SK-N-SH treated with all-trans-retinoic acid at 6 μM for 48 hours (cell line): ENCODE measurements at regions not wholly inside any gene's neighbourhood (a gene's known extent, or its start where the extent isn't known, plus 50 kb on each side); places are given as distances from the start of the nearest gene placed in this dataset.

Source experiments
- ATAC-seq: fragments of 200-7000 bp; cut with Tn5 transposase; 3 replicates; pipeline ENCODE4 v1.9.1; 2020; ENCODE audit warnings: mild to moderate bottlenecking, moderate library complexity
- ARNTL ChIP-seq: fragments of 450-650 bp; formaldehyde crosslinking; IDR thresholded peaks from 2 replicates; pipeline ENCODE4 v1.5.0; 2020; ENCODE audit warnings: low read depth, mild to moderate bottlenecking, moderate library complexity, borderline replicate concordance
- BACH2 ChIP-seq: fragments of 250-450 bp; sonication (Bioruptor Pico); IDR thresholded peaks from 2 replicates; pipeline ENCODE4 v1.9.0; 2021; ENCODE audit warnings: mild to moderate bottlenecking, borderline replicate concordance
- CREB5 ChIP-seq: fragments of 250-450 bp; sonication (Bioruptor Pico); IDR thresholded peaks from 2 replicates; pipeline ENCODE4 v1.5.1; 2020; ENCODE audit warnings: low read depth, mild to moderate bottlenecking, moderate library complexity
- CSDC2 ChIP-seq: fragments of 250-450 bp; sonication (Bioruptor Pico); IDR thresholded peaks from 2 replicates; pipeline ENCODE4 v1.5.0; 2020; ENCODE audit warnings: mild to moderate bottlenecking, moderate library complexity
- ESRRG ChIP-seq: fragments of 250-450 bp; sonication (Bioruptor Pico); IDR thresholded peaks from 2 replicates; pipeline ENCODE4 v1.6.1; 2021; ENCODE audit warnings: mild to moderate bottlenecking
- GLIS3 ChIP-seq: fragments of 250-450 bp; sonication (Bioruptor Pico); IDR thresholded peaks from 2 replicates; pipeline ENCODE4 v1.5.0; 2020; ENCODE audit warnings: mild to moderate bottlenecking, moderate library complexity
- ISL1 ChIP-seq: fragments of 250-450 bp; sonication (Bioruptor Pico); IDR thresholded peaks from 2 replicates; pipeline ENCODE4 v2.1.2; 2022; ENCODE audit warnings: mild to moderate bottlenecking, moderate library complexity
- OSR1 ChIP-seq: fragments of 250-450 bp; sonication (Bioruptor Pico); IDR thresholded peaks from 2 replicates; pipeline ENCODE4 v1.8.0; 2022; ENCODE audit warnings: moderate library complexity, mild to moderate bottlenecking, inconsistent platforms
- PATZ1 ChIP-seq: fragments of 250-450 bp; sonication (Bioruptor Pico); IDR thresholded peaks from 2 replicates; pipeline ENCODE4 v1.8.0; 2020; ENCODE audit warnings: mild to moderate bottlenecking, moderate library complexity, borderline replicate concordance
- POU6F1 ChIP-seq: fragments of 250-450 bp; sonication (Bioruptor Pico); IDR thresholded peaks from 2 replicates; pipeline ENCODE4 v1.8.0; 2021; ENCODE audit warnings: low read depth, mild to moderate bottlenecking, moderate library complexity, borderline replicate concordance
- PPARA ChIP-seq: fragments of 250-450 bp; sonication (Bioruptor Pico); IDR thresholded peaks from 2 replicates; pipeline ENCODE4 v1.5.0; 2020; ENCODE audit warnings: mild to moderate bottlenecking, borderline replicate concordance
- RARB ChIP-seq: fragments of 250-450 bp; sonication (Bioruptor Pico); IDR thresholded peaks from 2 replicates; pipeline ENCODE4 v1.8.0; 2021; ENCODE audit warnings: mild to moderate bottlenecking, moderate library complexity
- SNAI2 ChIP-seq: fragments of 250-450 bp; sonication (Bioruptor Pico); IDR thresholded peaks from 2 replicates; pipeline ENCODE4 v1.5.0; 2020; ENCODE audit warnings: mild to moderate bottlenecking, moderate library complexity
- TCF4 ChIP-seq: fragments of 250-450 bp; sonication (Bioruptor Pico); IDR thresholded peaks from 2 replicates; pipeline ENCODE4 v1.8.0; 2021; ENCODE audit warnings: mild to moderate bottlenecking, moderate library complexity, borderline replicate concordance
- TOX ChIP-seq: fragments of 250-450 bp; sonication (Bioruptor Pico); IDR thresholded peaks from 2 replicates; pipeline ENCODE4 v1.8.0; 2021; ENCODE audit warnings: mild to moderate bottlenecking, moderate library complexity, borderline replicate concordance
- ZC3H10 ChIP-seq: fragments of 250-450 bp; sonication (Bioruptor Pico); IDR thresholded peaks from 2 replicates; pipeline ENCODE4 v1.5.1; 2021; ENCODE audit warnings: mild to moderate bottlenecking, moderate library complexity
- ZFP3 ChIP-seq: fragments of 250-450 bp; sonication (Bioruptor Pico); IDR thresholded peaks from 2 replicates; pipeline ENCODE4 v1.5.0; 2020; ENCODE audit warnings: mild to moderate bottlenecking, moderate library complexity
- ZFP30 ChIP-seq: fragments of 450-650 bp; formaldehyde crosslinking; IDR thresholded peaks from 2 replicates; pipeline ENCODE4 v1.5.0; 2022; ENCODE audit warnings: mild to moderate bottlenecking, moderate library complexity
- ZNF565 ChIP-seq: fragments of 450-650 bp; formaldehyde crosslinking; conservative IDR thresholded peaks from 2 replicates; pipeline ENCODE4 v1.5.0; 2020; ENCODE audit warnings: low read depth, mild to moderate bottlenecking, moderate library complexity
- ZNF70 ChIP-seq: fragments of 450-650 bp; formaldehyde crosslinking; IDR thresholded peaks from 2 replicates; pipeline ENCODE4 v1.5.0; 2020; ENCODE audit warnings: mild to moderate bottlenecking, moderate library complexity
- ZNF8 ChIP-seq: fragments of 450-650 bp; formaldehyde crosslinking; IDR thresholded peaks from 2 replicates; pipeline ENCODE4 v1.5.0; 2020; ENCODE audit warnings: mild to moderate bottlenecking, moderate library complexity
- TF ChIP-seq, protein P1 (sequence below): fragments of 250-450 bp; sonication (Bioruptor Pico); IDR thresholded peaks from 2 replicates; pipeline ENCODE4 v1.5.0; 2020; ENCODE audit warnings: mild to moderate bottlenecking, moderate library complexity
- TF ChIP-seq, protein P2 (sequence below): fragments of 250-450 bp; sonication (Bioruptor Pico); IDR thresholded peaks from 2 replicates; pipeline ENCODE4 v1.5.1; 2021; ENCODE audit warnings: mild to moderate bottlenecking, moderate library complexity

DNA sequence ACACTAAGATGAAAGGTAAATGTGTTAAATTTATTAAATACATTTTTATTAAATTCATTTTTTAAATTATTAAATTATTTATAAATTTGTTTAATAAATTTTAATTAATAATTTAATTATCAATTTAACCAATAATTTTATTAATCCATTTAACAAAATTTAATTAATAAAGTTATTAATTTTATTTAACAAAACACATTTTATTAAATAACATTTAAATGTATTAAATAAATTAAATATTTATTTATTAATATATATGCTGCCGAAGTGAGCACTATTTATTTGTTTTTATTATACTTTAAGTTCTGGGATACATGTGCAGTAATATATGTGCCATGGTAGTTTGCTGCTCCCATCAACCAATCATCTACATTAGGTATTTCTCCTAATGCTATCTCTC lies 719.5 kb downstream of the TRIML1 start:
- TF ChIP-seq RARB (no peak), ZFP3 (CRISPR knock-in tag) (no peak), ISL1 (CRISPR knock-in tag) (no peak), CREB5 (CRISPR knock-in tag) (no peak), PATZ1 (CRISPR knock-in tag) (no peak), ESRRG (no peak), ZNF70 (no peak), BACH2 (no peak), ZNF8 (CRISPR knock-in tag) (no peak), ZC3H10 (no peak), SNAI2 (no peak), TOX (CRISPR knock-in tag) (no peak), TCF4 (CRISPR knock-in tag) (no peak), ZNF565 (CRISPR knock-in tag) (no peak), CSDC2 (no peak), GLIS3 (CRISPR knock-in tag) (no peak)
- TF ChIP-seq, protein P1, sequence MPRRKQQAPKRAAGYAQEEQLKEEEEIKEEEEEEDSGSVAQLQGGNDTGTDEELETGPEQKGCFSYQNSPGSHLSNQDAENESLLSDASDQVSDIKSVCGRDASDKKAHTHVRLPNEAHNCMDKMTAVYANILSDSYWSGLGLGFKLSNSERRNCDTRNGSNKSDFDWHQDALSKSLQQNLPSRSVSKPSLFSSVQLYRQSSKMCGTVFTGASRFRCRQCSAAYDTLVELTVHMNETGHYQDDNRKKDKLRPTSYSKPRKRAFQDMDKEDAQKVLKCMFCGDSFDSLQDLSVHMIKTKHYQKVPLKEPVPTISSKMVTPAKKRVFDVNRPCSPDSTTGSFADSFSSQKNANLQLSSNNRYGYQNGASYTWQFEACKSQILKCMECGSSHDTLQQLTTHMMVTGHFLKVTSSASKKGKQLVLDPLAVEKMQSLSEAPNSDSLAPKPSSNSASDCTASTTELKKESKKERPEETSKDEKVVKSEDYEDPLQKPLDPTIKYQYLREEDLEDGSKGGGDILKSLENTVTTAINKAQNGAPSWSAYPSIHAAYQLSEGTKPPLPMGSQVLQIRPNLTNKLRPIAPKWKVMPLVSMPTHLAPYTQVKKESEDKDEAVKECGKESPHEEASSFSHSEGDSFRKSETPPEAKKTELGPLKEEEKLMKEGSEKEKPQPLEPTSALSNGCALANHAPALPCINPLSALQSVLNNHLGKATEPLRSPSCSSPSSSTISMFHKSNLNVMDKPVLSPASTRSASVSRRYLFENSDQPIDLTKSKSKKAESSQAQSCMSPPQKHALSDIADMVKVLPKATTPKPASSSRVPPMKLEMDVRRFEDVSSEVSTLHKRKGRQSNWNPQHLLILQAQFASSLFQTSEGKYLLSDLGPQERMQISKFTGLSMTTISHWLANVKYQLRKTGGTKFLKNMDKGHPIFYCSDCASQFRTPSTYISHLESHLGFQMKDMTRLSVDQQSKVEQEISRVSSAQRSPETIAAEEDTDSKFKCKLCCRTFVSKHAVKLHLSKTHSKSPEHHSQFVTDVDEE (CRISPR knock-in tag), result no peak
- TF ChIP-seq, all 23 proteins: peak for 0
- no peak for ATAC-seq

DNA sequence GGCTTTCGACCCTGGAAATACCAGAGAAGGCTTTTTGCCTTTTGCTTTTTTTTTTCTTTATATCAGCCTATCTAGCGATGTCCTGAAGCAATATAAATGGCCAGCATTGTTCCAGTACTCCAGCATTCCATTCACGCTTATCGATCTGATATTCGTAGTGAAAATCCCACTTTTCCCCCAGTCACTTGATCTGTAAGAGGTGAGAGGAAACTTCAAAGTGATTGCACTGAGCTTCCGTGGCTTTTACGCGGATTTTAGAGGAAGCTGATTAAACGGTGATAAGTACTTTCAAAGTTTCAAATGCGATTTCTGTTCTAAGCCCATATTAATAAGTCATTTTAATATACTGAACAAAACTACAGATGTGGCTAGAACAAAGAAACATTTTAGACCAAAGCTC lies 725.5 kb downstream of the TRIML1 start:
- ATAC-seq, result no peak
- TF ChIP-seq ISL1 (CRISPR knock-in tag) (no peak), POU6F1 (CRISPR knock-in tag) (no peak), ZNF8 (CRISPR knock-in tag) (no peak), PATZ1 (CRISPR knock-in tag) (no peak), RARB (no peak), ZFP3 (CRISPR knock-in tag) (no peak), CREB5 (CRISPR knock-in tag) (no peak), OSR1 (CRISPR knock-in tag) (no peak), SNAI2 (no peak), TOX (CRISPR knock-in tag) (no peak), GLIS3 (CRISPR knock-in tag) (no peak), PPARA (CRISPR knock-in tag) (no peak), TCF4 (CRISPR knock-in tag) (no peak), ARNTL (CRISPR knock-in tag) (no peak), ZNF70 (no peak), ZNF565 (CRISPR knock-in tag) (no peak), ZC3H10 (no peak), ZFP30 (CRISPR knock-in tag) (no peak), ESRRG (no peak)
- TF ChIP-seq, protein P2, sequence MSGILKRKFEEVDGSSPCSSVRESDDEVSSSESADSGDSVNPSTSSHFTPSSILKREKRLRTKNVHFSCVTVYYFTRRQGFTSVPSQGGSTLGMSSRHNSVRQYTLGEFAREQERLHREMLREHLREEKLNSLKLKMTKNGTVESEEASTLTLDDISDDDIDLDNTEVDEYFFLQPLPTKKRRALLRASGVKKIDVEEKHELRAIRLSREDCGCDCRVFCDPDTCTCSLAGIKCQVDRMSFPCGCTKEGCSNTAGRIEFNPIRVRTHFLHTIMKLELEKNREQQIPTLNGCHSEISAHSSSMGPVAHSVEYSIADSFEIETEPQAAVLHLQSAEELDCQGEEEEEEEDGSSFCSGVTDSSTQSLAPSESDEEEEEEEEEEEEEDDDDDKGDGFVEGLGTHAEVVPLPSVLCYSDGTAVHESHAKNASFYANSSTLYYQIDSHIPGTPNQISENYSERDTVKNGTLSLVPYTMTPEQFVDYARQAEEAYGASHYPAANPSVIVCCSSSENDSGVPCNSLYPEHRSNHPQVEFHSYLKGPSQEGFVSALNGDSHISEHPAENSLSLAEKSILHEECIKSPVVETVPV (CRISPR knock-in tag), result no peak
- TF ChIP-seq, all 23 proteins: peak for 0
